Stomach (tissue), 8 donors: ENCODE measurements at regions not wholly inside any gene's neighbourhood (a gene's known extent, or its start where the extent isn't known, plus 50 kb on each side); places are given as distances from the start of the nearest gene placed in this dataset.
A peak's percentile ranks its signal among the peaks of the same experiment; 100 is the strongest.

Source experiments
- DNase-seq, 2 donors: peaks; one replicate each; pipeline versions ENCODE4 v3.0.0 to v3.0.0-alpha.2; 2013 to 2019
- H3K27ac ChIP-seq, 5 donors: fragments of 200-600 bp in 4 of 5; sonication (generic) in 4 of 5; one replicate each; pipeline ENCODE4 v1.5.1; 2013 to 2019; ENCODE audit warnings: mild to moderate bottlenecking in 1 of 5, moderate library complexity in 1 of 5
- H3K27me3 ChIP-seq, 3 donors: fragments of 200-600 bp; sonication (generic); one replicate each; pipeline ENCODE4 v1.5.1; 2017 to 2019; ENCODE audit warnings: mixed run types in 1 of 3
- H3K36me3 ChIP-seq, 4 donors: fragments of 200-600 bp; sonication (generic); 1 replicate in 3 of 4; 2 replicates in 1 of 4; pipeline ENCODE4 v1.5.1; 2016 to 2019
- H3K4me1 ChIP-seq, 4 donors: fragments of 200-600 bp; sonication (generic); one replicate each; pipeline ENCODE4 v1.5.1; 2016 to 2019
- H3K4me3 ChIP-seq, 4 donors: fragments of 200-600 bp; sonication (generic) in 3 of 4; one replicate each; pipeline ENCODE4 v1.5.1; 2016 to 2019; ENCODE audit warnings: mild to moderate bottlenecking in 1 of 4
- H3K9me3 ChIP-seq, 4 donors: fragments of 200-600 bp; sonication (generic); one replicate each; pipeline ENCODE4 v1.5.1; 2016 to 2019
- CTCF ChIP-seq, 7 experiments: fragments of 450-650 bp in 4 of 7; fragments of 200-600 bp in 3 of 7; sonication (generic) in 3 of 7; IDR thresholded peaks; one replicate each; pipeline ENCODE4 v1.5.1; 2016 to 2019; ENCODE audit warnings: antibody characterized with exemption in 7 of 7, control low read depth in 2 of 7, mild to moderate bottlenecking in 1 of 7
- EP300 ChIP-seq: sonication (generic); formaldehyde crosslinking; IDR thresholded peaks from one replicate; pipeline ENCODE4 v1.6.1; 2017; ENCODE audit warnings: antibody characterized with exemption
- POLR2A ChIP-seq, 4 donors: fragments of 450-650 bp; IDR thresholded peaks; one replicate each; pipeline ENCODE4 v1.6.1; 2016; ENCODE audit warnings: antibody characterized with exemption in 4 of 4, control low read depth in 2 of 4, mild to moderate bottlenecking in 1 of 4, moderate library complexity in 1 of 4
- POLR2AphosphoS5 ChIP-seq, 3 donors: sonication (generic); formaldehyde crosslinking; IDR thresholded peaks; one replicate each; pipeline ENCODE4 v1.6.1; 2016; ENCODE audit warnings: antibody characterized with exemption in 3 of 3
- WGBS, 5 donors: extraction: QIAGEN DNeasy Blood & Tissue Kit in 3 of 5; methylation state at CpG; one replicate each; pipeline versions ENCODE4 v1.1.5 to v1.1.7; 2013 to 2018; 5-methylcytosine and 5-hydroxymethylcytosine counted together
- intact Hi-C: fragments of 100-400 bp; cut with DNase I; formaldehyde crosslinking; loops from one replicate; pipeline ENCODE4 v1.15.1; 2023; ENCODE audit warnings: low total_unique reads
- donor health status: healthy with polysubstance abuse.
- donor health status: Bipolar disorder and iron deficiency.
- donor health status: healthy.

- 78 to 82% (median 79%) methylated on average over 3 of the region's 3 CpGs for WGBS, 5 donors
- intact Hi-C loops = no loop called here
Observed at GRCh38 chr4:141905751-141906150, 269.4 kb downstream of the IL15 start.

GRCh38 chr4:141909541-141909940, 273.2 kb downstream of the IL15 start:
- TF ChIP-seq CTCF (IDR thresholded peaks at IDR 0.05) (no peak), POLR2AphosphoS5 (IDR thresholded peaks at IDR 0.05) (no peak), EP300 (no peak), POLR2A (IDR thresholded peaks at IDR 0.05) (no peak)
- Histone ChIP-seq H3K4me3 (no peak overlapping the region), H3K36me3 (no peaks in the 10 kb centered on the region), H3K27me3 (no peaks in the 10 kb centered on the region), H3K9me3 (no peaks in the 10 kb centered on the region), H3K27ac (no peak overlapping the region), H3K4me1 (no peaks in the 10 kb centered on the region)
- DNase-seq = no peak
- intact Hi-C loops = no loop called here

More at GRCh38 chr4:141905751-141906150, 269.4 kb downstream of the IL15 start:
- Histone ChIP-seq H3K9me3 (no peaks in the 10 kb centered on the region), H3K4me1 (no peaks in the 10 kb centered on the region), H3K4me3 (no peak overlapping the region), H3K36me3 (no peaks in the 10 kb centered on the region), H3K27me3 (no peaks in the 10 kb centered on the region), H3K27ac (no peak overlapping the region)
- TF ChIP-seq POLR2A (IDR thresholded peaks at IDR 0.05) (no peak), CTCF (IDR thresholded peaks at IDR 0.05) (no peak), EP300 (no peak), POLR2AphosphoS5 (IDR thresholded peaks at IDR 0.05) (no peak)
- DNase-seq = no peak

- no peak overlapping the region for H3K4me3 ChIP-seq
- peak; percentile 54 to 66 for DNase-seq
- intact Hi-C loops = no loop called here
- WGBS, 5 donors = 10 to 31% (median 11%) methylated on average over 4 of the region's 4 CpGs
- no peaks in the 10 kb centered on the region for H3K27me3 ChIP-seq
- H3K9me3 ChIP-seq = no peaks in the 10 kb centered on the region
- H3K27ac ChIP-seq = no peak overlapping the region
- TF ChIP-seq POLR2AphosphoS5 (IDR thresholded peaks at IDR 0.05) (no peak), EP300 (no peak), CTCF (IDR thresholded peaks at IDR 0.05) (no peak), POLR2A (IDR thresholded peaks at IDR 0.05) (no peak)
- no peaks in the 10 kb centered on the region for H3K4me1 ChIP-seq
- H3K36me3 ChIP-seq = no peaks in the 10 kb centered on the region
Observed at GRCh38 chr4:141912831-141913230, 276.4 kb downstream of the IL15 start.

- Histone ChIP-seq H3K27ac (no peak overlapping the region), H3K27me3 (no peaks in the 10 kb centered on the region), H3K4me1 (no peaks in the 10 kb centered on the region), H3K4me3 (no peak overlapping the region), H3K9me3 (no peaks in the 10 kb centered on the region), H3K36me3 (no peaks in the 10 kb centered on the region)
- no peak for DNase-seq
- intact Hi-C loops = no loop called here
- WGBS, 5 donors = 85 to 100% (median 97%) methylated on average over 1 of the region's 1 CpG
- TF ChIP-seq POLR2AphosphoS5 (IDR thresholded peaks at IDR 0.05) = no peak
- TF ChIP-seq POLR2A (IDR thresholded peaks at IDR 0.05) = no peak
- no peak for TF ChIP-seq CTCF (IDR thresholded peaks at IDR 0.05)
Observed at GRCh38 chr4:141913928-141914327, 277.5 kb downstream of the IL15 start.
